ENCODE measurements at regions not wholly inside any gene's neighbourhood (a gene's known extent, or its start where the extent isn't known, plus 50 kb on each side); places are given as distances from the start of the nearest gene placed in this dataset.

- DNase-seq (ENCODE audit: low read depth, low spot score), result no peak
Measured at GRCh38 chr4:110959041-110959643, 336.3 kb upstream of the PITX2 start.

- DNase-seq (ENCODE audit: low read depth, low spot score), result no peak
Measured at GRCh38 chr4:110961066-110961465, 338.2 kb upstream of the PITX2 start.

GRCh38 chr4:110962616-110963015 is 339.7 kb upstream of the PITX2 start:
- DNase-seq (ENCODE audit: low read depth, low spot score), result no peak

GRCh38 chr4:110963662-110964280 is 340.9 kb upstream of the PITX2 start:
- DNase-seq (ENCODE audit: low read depth, low spot score), result no peak

GRCh38 chr4:110967936-110968335 is 345.1 kb upstream of the PITX2 start:
- no peak for DNase-seq (ENCODE audit: low read depth, low spot score)

GRCh38 chr4:110970642-110971041 is 347.8 kb upstream of the PITX2 start:
- peak; percentile 48 for DNase-seq (ENCODE audit: low read depth, low spot score)

GRCh38 chr4:110975338-110975737 is 352.5 kb upstream of the PITX2 start:
- DNase-seq (ENCODE audit: low read depth, low spot score), result no peak

GRCh38 chr4:110977554-110977953 is 354.7 kb upstream of the PITX2 start:
- no peak for DNase-seq (ENCODE audit: low read depth, low spot score)

- DNase-seq (ENCODE audit: low read depth, low spot score), result no peak
Measured at GRCh38 chr4:110978761-110979160, 355.9 kb upstream of the PITX2 start.

GRCh38 chr4:110982486-110982885 is 359.6 kb upstream of the PITX2 start:
- no peak for DNase-seq (ENCODE audit: low read depth, low spot score)

GRCh38 chr4:110988722-110989121 is 365.8 kb upstream of the PITX2 start:
- DNase-seq (ENCODE audit: low read depth, low spot score), result no peak

GRCh38 chr4:110989125-110989524 is 366.2 kb upstream of the PITX2 start:
- no peak for DNase-seq (ENCODE audit: low read depth, low spot score)

GRCh38 chr4:110994781-110995180 is 371.9 kb upstream of the PITX2 start:
- no peak for DNase-seq (ENCODE audit: low read depth, low spot score)

GRCh38 chr4:110998320-110998719 is 375.4 kb upstream of the PITX2 start:
- DNase-seq (ENCODE audit: low read depth, low spot score), result no peak

- no peak for DNase-seq (ENCODE audit: low read depth, low spot score)
Measured at GRCh38 chr4:111011458-111011857, 388.6 kb upstream of the PITX2 start.

GRCh38 chr4:111013846-111014245 is 391.0 kb upstream of the PITX2 start:
- no peak for DNase-seq (ENCODE audit: low read depth, low spot score)

- DNase-seq (ENCODE audit: low read depth, low spot score), result no peak
Measured at GRCh38 chr4:111014537-111014936, 391.7 kb upstream of the PITX2 start.

- DNase-seq (ENCODE audit: low read depth, low spot score), result no peak
Measured at GRCh38 chr4:111016416-111016815, 393.5 kb upstream of the PITX2 start.

- DNase-seq (ENCODE audit: low read depth, low spot score), result no peak
Measured at GRCh38 chr4:111018216-111018615, 395.3 kb upstream of the PITX2 start.

GRCh38 chr4:111020476-111020875 is 397.6 kb upstream of the PITX2 start:
- DNase-seq (ENCODE audit: low read depth, low spot score), result no peak

GRCh38 chr4:111020961-111021360 is 398.1 kb upstream of the PITX2 start:
- DNase-seq (ENCODE audit: low read depth, low spot score), result no peak

GRCh38 chr4:111022758-111023157 is 399.9 kb upstream of the PITX2 start:
- DNase-seq (ENCODE audit: low read depth, low spot score), result no peak

GRCh38 chr4:111027526-111027925 is 404.6 kb upstream of the PITX2 start:
- no peak for DNase-seq (ENCODE audit: low read depth, low spot score)

GRCh38 chr4:111028795-111029194 is 405.9 kb upstream of the PITX2 start:
- no peak for DNase-seq (ENCODE audit: low read depth, low spot score)

Data from iPS DF 19.7 (cell line).